CD4-positive, alpha-beta T cell treated with Interleukin-21 for 1 hour (primary cell): ENCODE measurements at regions not wholly inside any gene's neighbourhood (a gene's known extent, or its start where the extent isn't known, plus 50 kb on each side); places are given as distances from the start of the nearest gene placed in this dataset.
A peak's percentile ranks its signal among the peaks of the same experiment; 100 is the strongest.
"Not testable (repeated sequence)": the region's sequence is repeated elsewhere in the genome, so short reads cannot be mapped to it uniquely, and the experiment has no call there.

ENCODE experiments used
- DNase-seq: peaks from one replicate; pipeline ENCODE4 v3.0.0-alpha.2; 2020

GRCh38 chr11:34001557-34002064, 49.9 kb upstream of the CAPRIN1 start:
- no peak for DNase-seq

DNA sequence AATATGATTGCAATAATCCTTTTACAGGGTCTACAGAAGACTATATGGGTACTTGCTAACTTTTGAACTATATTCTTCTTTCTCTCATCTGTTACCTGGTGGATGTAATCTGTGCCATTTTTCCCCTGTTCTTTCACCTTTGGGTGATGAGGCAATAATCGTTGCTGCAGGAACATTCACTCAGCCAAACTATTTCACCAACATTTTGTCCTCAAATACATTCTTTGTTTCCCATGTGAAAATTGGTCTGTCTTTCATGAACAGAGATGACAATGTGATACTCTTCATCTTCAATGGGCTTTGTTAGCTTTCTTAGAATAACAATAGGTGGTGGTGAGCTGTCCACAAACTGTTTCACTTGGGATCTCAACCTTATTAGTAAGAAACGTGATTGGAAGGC, 52.1 kb upstream of the CAPRIN1 start:
- no peak for DNase-seq

DNA sequence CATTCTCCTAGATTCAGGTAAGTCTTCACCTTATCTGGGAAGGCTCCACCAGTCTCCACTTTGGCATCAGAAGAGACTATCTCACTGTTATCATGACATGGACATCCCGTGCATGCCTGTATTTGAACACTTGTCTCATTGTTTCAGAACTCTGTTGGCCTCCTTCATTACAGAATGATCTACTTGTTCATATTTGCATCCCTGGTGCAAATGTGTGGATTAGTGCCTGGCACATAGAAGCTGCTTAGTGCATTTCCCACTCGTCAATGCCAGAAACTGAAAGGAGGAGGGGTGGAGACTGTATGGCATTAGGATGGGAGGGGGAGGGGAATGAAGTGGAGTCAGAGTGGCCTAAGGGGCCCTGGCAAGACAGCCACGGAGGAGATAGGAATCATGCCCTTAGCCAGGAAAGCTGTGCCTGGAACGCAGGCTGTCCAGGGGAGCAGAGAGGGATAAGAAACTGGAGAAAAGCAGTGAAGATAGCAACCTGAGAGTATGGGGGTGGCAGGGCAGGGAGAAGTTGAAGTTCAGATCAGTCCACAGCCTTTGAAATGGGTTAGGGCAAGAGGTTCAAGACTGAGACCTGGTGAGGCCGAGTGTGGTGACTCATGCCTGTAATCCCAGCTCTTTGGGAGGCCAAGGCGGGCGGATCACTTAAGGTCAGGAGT, 53.8 kb upstream of the CAPRIN1 start:
- DNase-seq: no peak

DNA sequence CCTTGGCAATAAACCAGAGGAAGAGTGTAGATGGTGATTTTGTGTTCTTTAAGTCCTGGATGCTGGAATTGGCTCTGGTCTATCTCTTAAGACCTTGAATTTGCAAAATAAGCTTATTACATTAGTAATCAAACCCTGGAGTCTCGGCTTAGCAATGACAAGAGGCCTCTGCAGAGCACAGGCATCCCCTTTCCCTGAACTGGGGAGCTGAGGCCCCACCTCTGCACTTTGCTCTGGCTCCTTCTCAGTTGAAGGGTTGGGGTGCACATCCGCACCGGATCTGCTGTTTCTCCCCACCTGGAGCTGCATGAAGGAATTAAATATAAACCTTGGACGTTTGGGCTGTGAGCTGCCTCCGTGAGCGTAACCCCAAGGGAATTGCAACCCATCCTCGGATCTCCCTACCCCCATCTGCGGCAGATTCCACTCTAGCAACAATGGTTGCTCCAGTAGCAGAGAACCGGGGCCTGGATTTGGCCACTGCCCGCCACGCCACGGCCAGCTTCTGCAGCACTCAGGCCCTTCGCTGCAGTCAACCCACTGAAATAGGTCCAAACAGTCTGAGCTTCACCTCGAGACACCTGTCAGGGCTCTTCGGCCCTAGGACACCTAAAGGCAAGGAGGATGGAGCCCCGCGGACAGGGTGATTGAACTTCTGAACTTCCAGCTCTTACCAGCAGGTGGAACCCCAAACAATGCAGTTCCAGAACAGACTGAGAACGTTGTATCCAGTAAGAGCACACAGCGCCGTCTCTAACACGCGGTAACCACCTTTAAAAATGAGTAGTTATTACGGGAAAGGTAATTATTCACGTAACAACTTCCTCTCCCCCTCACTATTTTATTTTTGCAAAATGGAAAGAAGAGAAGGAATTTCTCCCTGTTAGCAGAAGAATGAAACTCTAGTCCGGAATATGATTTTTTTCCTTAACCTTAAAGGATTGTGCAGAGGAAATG, 54.8 kb upstream of the CAPRIN1 start:
- peak; percentile 81 for DNase-seq

DNA sequence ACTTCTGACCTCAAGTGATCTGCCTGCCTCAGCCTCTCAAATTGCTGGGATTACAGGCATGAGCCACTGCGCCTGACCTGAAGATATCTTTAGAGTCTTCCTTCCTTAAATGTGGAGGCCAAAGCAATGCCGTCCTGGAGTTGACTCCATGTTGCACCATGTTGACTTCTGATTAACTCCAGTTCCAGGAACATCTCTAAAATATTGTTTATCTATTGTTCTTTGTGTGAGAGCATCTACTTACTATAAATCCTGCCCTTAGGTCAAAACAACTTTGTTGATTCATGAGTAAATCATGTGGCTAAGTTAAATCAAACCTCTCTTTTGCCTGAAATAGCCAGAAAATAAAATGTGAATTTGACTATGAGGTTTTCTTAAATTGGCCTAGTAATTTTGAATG, 56.6 kb upstream of the CAPRIN1 start:
- DNase-seq: no peak

GRCh38 chr11:33991136-33991535, 60.4 kb upstream of the CAPRIN1 start:
- not testable (repeated sequence) for DNase-seq

DNA sequence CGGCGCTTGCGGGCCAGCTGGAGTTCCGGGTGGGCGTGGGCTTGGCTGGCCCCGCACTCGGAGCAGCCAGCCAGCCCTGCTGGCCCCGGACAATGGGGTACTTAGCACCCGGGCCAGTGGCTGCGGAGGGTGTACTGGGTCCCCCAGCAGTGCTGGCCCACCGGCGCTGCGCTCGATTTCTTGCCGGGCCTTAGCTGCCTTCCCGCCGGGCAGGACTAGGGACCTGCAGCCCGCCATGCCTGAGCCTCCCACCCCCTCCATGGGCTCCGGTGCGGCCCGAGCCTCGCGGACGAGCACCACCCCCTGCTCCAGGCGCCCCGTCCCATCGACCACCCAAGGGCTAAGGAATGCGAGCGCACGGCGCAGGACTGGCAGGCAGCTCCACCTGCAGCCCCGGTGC, 61.4 kb upstream of the CAPRIN1 start:
- DNase-seq: not testable (repeated sequence)

DNA sequence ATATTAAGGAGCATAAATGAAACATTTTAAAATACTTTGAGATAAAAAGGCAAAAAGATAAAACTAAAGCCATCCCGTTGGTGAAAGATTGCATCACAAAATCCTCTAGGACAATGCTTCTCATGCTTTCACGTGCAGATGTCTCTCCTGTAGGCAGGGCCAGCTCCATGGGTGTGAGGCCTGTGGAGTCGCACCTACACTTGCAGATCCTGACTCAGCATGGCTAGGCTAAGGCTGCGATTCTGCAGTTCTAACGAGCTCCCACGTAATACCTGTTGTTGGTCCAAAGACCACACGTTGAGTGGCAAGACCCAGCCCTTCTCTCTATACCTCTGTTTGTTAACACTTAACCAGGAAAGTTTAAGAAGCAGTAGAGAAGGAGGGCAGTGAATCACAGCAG, 62.1 kb upstream of the CAPRIN1 start:
- DNase-seq: no peak

DNA sequence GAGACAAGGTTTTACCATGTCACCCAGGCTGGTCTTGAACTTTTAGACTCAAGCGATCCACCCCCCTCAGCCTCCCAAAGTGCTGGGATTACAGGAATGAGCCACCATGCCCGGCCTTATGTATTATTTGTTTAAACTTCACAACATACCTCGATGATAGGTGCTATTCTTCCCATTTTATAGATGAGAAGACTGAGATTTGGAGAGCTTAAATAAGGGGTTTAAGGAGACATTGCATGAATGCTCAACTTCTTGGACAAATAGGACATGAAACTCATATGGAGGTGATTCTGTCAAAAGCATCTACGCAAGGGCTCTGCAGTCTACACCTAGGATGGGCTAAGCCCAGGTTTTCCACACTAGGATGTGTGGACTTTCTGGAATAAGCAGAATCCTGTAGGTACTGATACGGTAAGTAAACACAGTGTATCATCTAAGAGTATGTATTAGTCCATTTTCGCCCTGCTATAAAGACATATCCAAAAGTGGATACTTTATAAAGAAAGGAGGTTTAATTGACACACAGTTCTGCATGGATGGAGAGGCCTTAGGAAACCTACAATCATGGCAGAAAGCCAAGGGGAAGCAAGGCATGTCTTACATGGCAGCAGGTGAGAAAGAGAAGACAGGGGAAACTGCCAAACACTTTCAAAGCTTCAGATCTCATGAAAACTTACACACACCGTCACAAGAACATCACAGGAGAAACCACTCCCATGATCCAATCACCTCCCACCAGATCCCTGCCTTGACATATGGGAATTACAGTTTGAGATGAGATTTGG, 62.8 kb upstream of the CAPRIN1 start:
- DNase-seq: no peak

GRCh38 chr11:33987975-33988580, 63.5 kb upstream of the CAPRIN1 start:
- peak; percentile 75 for DNase-seq

DNA sequence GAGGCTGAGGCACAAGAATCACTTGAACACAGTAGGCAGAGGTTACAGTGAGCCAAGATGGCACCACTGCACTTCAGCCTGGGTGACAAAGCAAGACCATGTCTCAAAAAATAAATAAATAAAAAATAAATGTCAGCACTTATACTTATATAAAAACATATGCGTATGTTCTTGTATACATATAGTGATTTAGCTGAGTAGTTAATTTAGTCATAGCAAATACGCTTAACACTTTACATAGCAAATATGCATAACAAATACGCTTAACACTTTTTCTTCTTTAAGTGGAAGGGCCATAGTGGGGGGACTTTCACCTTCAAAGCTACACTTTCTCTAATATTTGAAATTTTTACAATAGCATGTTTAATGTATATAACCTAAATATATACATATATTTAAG, 64.0 kb upstream of the CAPRIN1 start:
- no peak for DNase-seq

DNA sequence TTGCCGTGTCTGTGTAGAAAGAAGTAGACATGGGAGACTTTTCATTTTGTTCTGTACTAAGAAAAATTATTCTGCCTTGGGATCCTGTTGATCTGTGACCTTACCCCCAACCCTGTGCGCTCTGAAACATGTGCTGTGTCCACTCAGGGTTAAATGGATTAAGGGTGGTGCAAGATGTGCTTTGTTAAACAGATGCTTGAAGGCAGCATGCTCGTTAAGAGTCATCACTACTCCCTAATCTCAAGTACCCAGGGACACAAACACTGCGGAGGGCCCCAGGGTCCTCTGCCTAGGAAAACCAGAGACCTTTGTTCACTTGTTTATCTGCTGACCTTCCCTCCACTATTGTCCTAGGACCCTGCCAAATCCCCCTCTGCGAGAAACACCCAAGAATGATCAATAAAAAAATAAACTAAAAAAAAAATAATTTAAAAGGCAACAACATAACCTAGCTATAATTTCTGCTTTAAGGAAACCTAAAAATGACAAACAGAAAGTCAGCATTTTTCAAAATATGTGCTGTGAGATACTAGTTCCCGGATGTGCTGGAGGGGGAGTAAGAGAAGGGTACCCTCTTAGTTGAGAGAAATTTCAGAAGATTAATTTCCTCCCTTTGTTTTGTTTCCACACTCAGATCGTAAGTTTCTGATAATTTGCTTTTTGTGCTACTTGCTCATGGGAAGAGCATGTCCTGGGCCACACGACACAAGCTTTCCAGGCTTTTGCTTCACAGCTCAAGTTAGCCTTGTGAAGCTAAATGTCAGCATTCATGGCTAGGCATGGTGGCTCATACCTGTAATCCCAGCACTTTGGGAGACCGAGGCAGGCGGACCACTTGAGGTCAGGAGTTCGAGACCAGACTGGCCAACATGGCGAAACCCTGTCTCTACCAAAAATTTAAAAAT, 64.7 kb upstream of the CAPRIN1 start:
- DNase-seq: not testable (repeated sequence)

DNA sequence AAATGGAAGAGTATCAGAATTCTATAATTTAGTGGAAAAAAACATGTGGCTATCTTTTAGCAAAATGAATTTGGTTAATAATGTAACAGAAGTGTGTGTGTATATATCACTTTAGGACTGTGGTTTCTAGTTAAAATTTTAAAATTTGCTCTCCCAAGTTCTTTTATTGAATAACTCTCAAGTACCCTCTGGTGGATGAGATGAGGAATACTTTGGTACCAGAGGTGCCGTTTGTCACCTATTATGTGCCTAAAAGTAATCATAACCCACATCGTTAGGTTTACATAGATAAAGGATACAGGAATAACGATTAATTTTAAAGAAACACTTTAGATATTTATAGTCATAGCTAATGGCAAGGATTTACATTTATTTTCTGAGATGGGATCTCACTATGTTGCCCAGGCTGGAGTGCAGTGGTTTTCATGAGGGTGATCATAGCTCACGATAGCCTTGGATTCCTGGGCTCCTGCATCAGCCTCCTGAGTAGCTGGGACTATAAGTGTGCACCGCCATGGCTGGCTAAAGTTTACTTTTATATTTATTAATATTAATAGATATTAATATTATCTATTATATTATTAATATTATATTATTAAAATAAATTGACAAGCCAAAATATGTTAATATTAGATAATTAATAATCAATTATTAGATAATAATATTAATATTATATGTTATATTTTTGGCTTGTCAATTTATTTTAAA, 66.7 kb upstream of the CAPRIN1 start:
- no peak for DNase-seq

DNA sequence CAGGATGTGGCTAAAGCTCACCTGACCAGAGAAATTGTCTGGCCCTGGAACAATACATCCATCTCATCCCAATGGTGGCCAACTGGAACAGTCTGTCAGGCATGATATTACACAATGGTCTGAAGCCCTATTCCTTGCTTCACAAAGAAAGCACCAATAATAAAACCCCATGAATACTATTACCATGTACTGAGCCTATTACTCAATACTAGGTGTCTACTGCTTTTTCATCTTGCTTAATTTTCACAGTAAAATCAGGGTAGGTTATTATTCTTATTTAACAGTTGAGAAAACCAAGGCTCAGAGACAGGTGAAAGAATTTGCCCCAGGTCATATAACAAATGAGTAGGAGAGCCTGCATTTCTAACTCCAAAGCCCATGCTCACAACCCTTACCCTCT, 68.9 kb upstream of the CAPRIN1 start:
- no peak for DNase-seq

- no peak for DNase-seq
These were observed 70.6 kb upstream of the CAPRIN1 start for GRCh38 chr11:33980897-33981296.

DNA sequence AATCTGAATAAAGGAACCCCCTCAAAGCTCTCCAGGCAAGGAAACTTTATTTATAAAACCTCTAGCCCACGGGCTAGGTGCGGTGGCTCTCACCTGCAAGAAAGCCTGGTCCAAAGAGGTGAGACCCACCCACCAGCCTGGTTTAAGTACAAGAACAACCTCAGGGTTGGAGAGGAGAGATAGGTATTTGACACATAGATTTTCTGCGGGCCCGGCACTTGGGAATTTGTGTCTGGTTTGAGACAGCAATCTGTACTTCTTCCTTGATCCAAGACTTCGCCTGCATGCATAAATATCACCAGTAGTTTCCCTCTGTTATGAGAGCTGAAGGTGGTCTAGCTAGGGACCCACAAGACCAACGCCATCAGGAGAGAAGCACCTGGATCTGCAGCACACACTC, 73.2 kb upstream of the CAPRIN1 start:
- DNase-seq: no peak

DNA sequence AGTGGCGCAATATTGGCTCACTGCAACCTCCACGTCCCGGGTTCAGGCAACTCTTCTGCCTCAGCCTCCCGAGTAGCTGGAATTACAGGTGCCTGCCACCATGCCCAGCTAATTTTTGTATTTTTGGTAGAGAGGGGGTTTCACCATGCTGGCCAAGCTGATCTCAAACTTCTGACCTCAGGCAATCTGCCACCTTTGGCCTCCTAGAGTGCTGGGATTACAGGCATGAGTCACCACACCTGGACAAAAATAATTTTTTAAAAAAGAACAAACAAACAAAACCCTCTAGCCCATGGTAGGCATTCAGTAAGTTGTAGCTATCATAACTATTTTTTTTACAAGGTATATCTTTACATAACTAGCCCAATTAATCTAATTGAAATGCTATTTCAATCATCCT, 73.9 kb upstream of the CAPRIN1 start:
- no peak for DNase-seq

- DNase-seq: no peak
These were observed 74.9 kb upstream of the CAPRIN1 start for GRCh38 chr11:33976495-33977199.

- DNase-seq: no peak
These were observed 76.7 kb upstream of the CAPRIN1 start for GRCh38 chr11:33974804-33975203.

GRCh38 chr11:33971530-33971929, 79.7 kb upstream of the LMO2 start:
- not testable (repeated sequence) for DNase-seq
